ENCODE measurements at regions not wholly inside any gene's neighbourhood (a gene's known extent, or its start where the extent isn't known, plus 50 kb on each side); places are given as distances from the start of the nearest gene placed in this dataset.
A peak's percentile ranks its signal among the peaks of the same experiment; 100 is the strongest.
"Not testable (repeated sequence)": the region's sequence is repeated elsewhere in the genome, so short reads cannot be mapped to it uniquely, and the experiment has no call there.

DNA sequence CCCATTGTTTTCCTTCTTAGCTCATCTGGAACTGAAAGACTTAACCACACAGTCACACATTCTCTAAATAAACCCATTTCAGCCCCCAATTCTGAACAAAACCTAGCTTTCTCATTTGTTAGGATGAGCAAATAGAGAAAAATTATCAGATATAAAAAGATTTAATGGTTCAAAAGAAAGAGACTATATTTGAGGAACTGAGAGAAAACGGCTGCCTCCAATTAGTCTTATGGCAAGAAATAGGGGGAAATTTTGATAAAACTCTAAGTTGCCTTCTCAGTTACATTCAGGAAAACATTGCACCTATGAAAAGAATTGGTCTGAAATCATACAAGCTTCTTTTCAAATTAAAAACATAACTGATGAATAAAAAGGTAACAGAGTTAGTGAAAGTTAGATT is 63.7 kb upstream of the ALDH1B1 start (continued):
- TF ChIP-seq, protein P1, sequence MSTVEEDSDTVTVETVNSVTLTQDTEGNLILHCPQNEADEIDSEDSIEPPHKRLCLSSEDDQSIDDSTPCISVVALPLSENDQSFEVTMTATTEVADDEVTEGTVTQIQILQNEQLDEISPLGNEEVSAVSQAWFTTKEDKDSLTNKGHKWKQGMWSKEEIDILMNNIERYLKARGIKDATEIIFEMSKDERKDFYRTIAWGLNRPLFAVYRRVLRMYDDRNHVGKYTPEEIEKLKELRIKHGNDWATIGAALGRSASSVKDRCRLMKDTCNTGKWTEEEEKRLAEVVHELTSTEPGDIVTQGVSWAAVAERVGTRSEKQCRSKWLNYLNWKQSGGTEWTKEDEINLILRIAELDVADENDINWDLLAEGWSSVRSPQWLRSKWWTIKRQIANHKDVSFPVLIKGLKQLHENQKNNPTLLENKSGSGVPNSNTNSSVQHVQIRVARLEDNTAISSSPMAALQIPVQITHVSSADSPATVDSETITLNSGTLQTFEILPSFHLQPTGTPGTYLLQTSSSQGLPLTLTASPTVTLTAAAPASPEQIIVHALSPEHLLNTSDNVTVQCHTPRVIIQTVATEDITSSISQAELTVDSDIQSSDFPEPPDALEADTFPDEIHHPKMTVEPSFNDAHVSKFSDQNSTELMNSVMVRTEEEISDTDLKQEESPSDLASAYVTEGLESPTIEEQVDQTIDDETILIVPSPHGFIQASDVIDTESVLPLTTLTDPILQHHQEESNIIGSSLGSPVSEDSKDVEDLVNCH (CRISPR knock-in tag; IDR thresholded peaks at IDR 0.05): no peak

GRCh38 chr9:38326122-38326521 is 66.4 kb upstream of the ALDH1B1 start:
- Histone ChIP-seq H4K20me1 (ENCODE audit: insufficient read depth, low read length) (no peaks in the 10 kb centered on the region), H3K4me3 (replicated peaks in 1 of 3; ENCODE audit: insufficient read depth in 1 of 3, low read depth in 2 of 3, low read length in 3 of 3) (no peak overlapping the region), H3K9ac (ENCODE audit: insufficient read depth, low read depth, low read length) (no peak overlapping the region)

DNA sequence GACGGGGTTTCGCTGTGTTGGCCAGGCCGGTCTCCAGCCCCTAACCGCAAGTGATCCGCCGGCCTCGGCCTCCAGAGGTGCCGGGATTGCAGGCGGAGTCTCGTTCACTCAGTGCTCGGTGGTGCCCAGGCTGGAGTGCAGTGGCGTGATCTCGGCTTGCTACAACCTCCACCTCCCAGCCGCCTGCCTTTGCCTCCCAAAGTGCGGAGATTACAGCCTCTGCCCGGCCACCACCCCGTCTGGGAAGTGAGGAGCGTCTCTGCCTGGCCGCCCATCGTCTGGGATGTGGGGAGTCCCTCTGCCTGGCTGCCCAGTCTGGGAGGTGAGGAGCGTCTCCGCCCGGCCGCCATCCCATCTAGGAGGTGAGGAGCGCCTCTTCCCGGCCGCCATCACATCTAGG is 68.3 kb upstream of the ALDH1B1 start:
- H4K20me1 ChIP-seq (ENCODE audit: insufficient read depth, low read length); H3K4me3 ChIP-seq (replicated peaks in 1 of 3; ENCODE audit: insufficient read depth in 1 of 3, low read depth in 2 of 3, low read length in 3 of 3); H3K9ac ChIP-seq (ENCODE audit: insufficient read depth, low read depth, low read length); H3K79me2 ChIP-seq (ENCODE audit: insufficient read depth, low read length); DNase-seq (ENCODE audit: low spot score); CTCF ChIA-PET (ENCODE audit: low intra/inter-chr PET ratio, low total read pairs); ATAC-seq; FAIRE-seq; H3K36me3 ChIP-seq (replicated peaks in 1 of 2; ENCODE audit: control insufficient read depth in 1 of 2, insufficient read depth in 2 of 2, low read length in 2 of 2); H3K4me1 ChIP-seq (ENCODE audit: insufficient read depth, low read length); H3K27me3 ChIP-seq (ENCODE audit: control insufficient read depth in 1 of 2, insufficient read depth in 2 of 2, low read length in 2 of 2); H3K27ac ChIP-seq (ENCODE audit: extremely low read length, insufficient read depth, low read length); H3K4me2 ChIP-seq (ENCODE audit: low read depth, low read length); intact Hi-C loops (cut with micrococcal nuclease; ENCODE audit: unreplicated experiment); H2AFZ ChIP-seq (ENCODE audit: low read length); H3K9me3 ChIP-seq (ENCODE audit: low read length); in situ Hi-C loops (cut with HindIII; ENCODE audit: extremely low pct_ligation_motif_present, low pct_unique_long_range_greater_than_20kb); POLR2A ChIA-PET; BruUV-seq (replicated peaks): not testable (repeated sequence)
- WGBS (ENCODE audit: low lambda C conversion rate): 82% methylated on average over 6 of the region's 27 CpGs

More at GRCh38 chr9:38326122-38326521, 66.4 kb upstream of the ALDH1B1 start:
- DNase-seq (ENCODE audit: low spot score): no peak
- H3K4me1 ChIP-seq (ENCODE audit: insufficient read depth, low read length): no peaks in the 10 kb centered on the region
- no peaks in the 10 kb centered on the region for H3K79me2 ChIP-seq (ENCODE audit: insufficient read depth, low read length)
- no peak overlapping the region for H3K4me2 ChIP-seq (ENCODE audit: low read depth, low read length)
- H3K9me3 ChIP-seq (ENCODE audit: low read length): no peaks in the 10 kb centered on the region
- no peak overlapping the region for H3K27ac ChIP-seq (ENCODE audit: extremely low read length, insufficient read depth, low read length)
- in situ Hi-C loops (cut with HindIII; ENCODE audit: extremely low pct_ligation_motif_present, low pct_unique_long_range_greater_than_20kb): no loop called here
- WGBS (ENCODE audit: low lambda C conversion rate): 30% methylated on average over 4 of the region's 4 CpGs
- no peaks in the 10 kb centered on the region for H3K36me3 ChIP-seq (replicated peaks in 1 of 2; ENCODE audit: control insufficient read depth in 1 of 2, insufficient read depth in 2 of 2, low read length in 2 of 2)
- no peak for ATAC-seq
- BruUV-seq (replicated peaks): no TSS peak
- no peaks in the 10 kb centered on the region for H3K27me3 ChIP-seq (ENCODE audit: control insufficient read depth in 1 of 2, insufficient read depth in 2 of 2, low read length in 2 of 2)
- no peak for FAIRE-seq
- peak; percentile 33; the same call in 1 of the 2 replicates for TF ChIP-seq RAD51 (IDR thresholded peaks at IDR 0.05; ENCODE audit: borderline replicate concordance)
- no peak for TF ChIP-seq ZNF7 (CRISPR knock-in tag; IDR thresholded peaks at IDR 0.05)
- peak; percentile 25; the same call in 1 of the 2 replicates for TF ChIP-seq USF2 (IDR thresholded peaks at IDR 0.05; ENCODE audit: low read depth, low read length)
- TF ChIP-seq USF2 (CRISPR knock-in tag; IDR thresholded peaks at IDR 0.05; ENCODE audit: borderline replicate concordance): no peak
- TF ChIP-seq ZNF83 (CRISPR knock-in tag; IDR thresholded peaks at IDR 0.05; ENCODE audit: borderline replicate concordance): no peak
- no peak for TF ChIP-seq ZNF816 (CRISPR knock-in tag; IDR thresholded peaks at IDR 0.05; ENCODE audit: borderline replicate concordance)
- CTCF ChIA-PET (ENCODE audit: low intra/inter-chr PET ratio, low total read pairs): no interaction called here
- intact Hi-C loops (cut with micrococcal nuclease; ENCODE audit: unreplicated experiment): no loop called here
- no peak overlapping the region for H2AFZ ChIP-seq (ENCODE audit: low read length)
- POLR2A ChIA-PET: no interaction called here
